SK-N-SH (cell line): ENCODE measurements at regions not wholly inside any gene's neighbourhood (a gene's known extent, or its start where the extent isn't known, plus 50 kb on each side); places are given as distances from the start of the nearest gene placed in this dataset.
"Not testable (repeated sequence)": the region's sequence is repeated elsewhere in the genome, so short reads cannot be mapped to it uniquely, and the experiment has no call there.

ENCODE experiments used
- CTCF ChIP-seq: fragments of 200-600 bp; sonication (generic); IDR thresholded peaks from 2 replicates; pipeline ENCODE4 v1.6.1; 2017; ENCODE audit warnings: antibody characterized with exemption, mild to moderate bottlenecking, moderate library complexity
- GABPA ChIP-seq: IDR thresholded peaks from 2 replicates; pipeline ENCODE4 v1.4.0; 2012; ENCODE audit warnings: low read depth, mild to moderate bottlenecking
- GATA2 ChIP-seq: sonication (generic); formaldehyde crosslinking; IDR thresholded peaks from 2 replicates; pipeline ENCODE4 v1.5.0; 2020; ENCODE audit warnings: mild to moderate bottlenecking, missing genetic modification reagents
- IRF3 ChIP-seq: fragments of 150-350 bp; IDR thresholded peaks from 2 replicates; pipeline ENCODE4 v1.6.1; 2016; ENCODE audit warnings: mild to moderate bottlenecking, low read depth, low read length
- MXI1 ChIP-seq: IDR thresholded peaks from 2 replicates; pipeline ENCODE4 v1.6.1; 2012; ENCODE audit warnings: mild to moderate bottlenecking, low read depth, low read length, improper control_type of control experiment
- PBX3 ChIP-seq: IDR thresholded peaks from 2 replicates; pipeline ENCODE4; 2012
- SIN3A ChIP-seq: IDR thresholded peaks from 2 replicates; pipeline ENCODE4 v1.6.1; 2012; ENCODE audit warnings: low read depth, mild to moderate bottlenecking, low read length, moderate library complexity, borderline replicate concordance
- TAF1 ChIP-seq: IDR thresholded peaks from 2 replicates; pipeline ENCODE4 v1.6.1; 2012; ENCODE audit warnings: low read depth, mild to moderate bottlenecking, low read length, moderate library complexity, borderline replicate concordance
- USF2 ChIP-seq: fragments of 150-350 bp; IDR thresholded peaks from 2 replicates; pipeline ENCODE4 v1.6.1; 2017; ENCODE audit warnings: antibody characterized with exemption, low read length, low read depth, borderline replicate concordance
- ZBTB33 ChIP-seq: IDR thresholded peaks from 2 replicates; pipeline ENCODE4 v1.4.0; 2012; ENCODE audit warnings: low read depth, borderline replicate concordance

GRCh38 chr3:56924700-56925099 is 123.0 kb upstream of the ARHGEF3 start:
- TF ChIP-seq GATA2, CTCF, SIN3A, TAF1, PBX3, IRF3, GABPA, ZBTB33, MXI1, USF2: not testable (repeated sequence)
